Neural cell (in vitro differentiated cells): ENCODE measurements at regions not wholly inside any gene's neighbourhood (a gene's known extent, or its start where the extent isn't known, plus 50 kb on each side); places are given as distances from the start of the nearest gene placed in this dataset.

ENCODE experiments used
- EP300 ChIP-seq: fragments of 450-650 bp; conservative IDR thresholded peaks from 2 replicates; pipeline ENCODE4 v1.6.1; 2014; ENCODE audit warnings: antibody characterized with exemption, mild to moderate bottlenecking, moderate library complexity; ENCODE audit not compliant: poor library complexity, severe bottlenecking
- EZH2 ChIP-seq: fragments of 200-600, 300-800 bp; shearing (Covaris generic), sonication (generic); IDR thresholded peaks from 2 replicates; pipeline ENCODE4 v1.6.1; 2014; ENCODE audit warnings: antibody characterized with exemption, low read length, borderline replicate concordance, mild to moderate bottlenecking; ENCODE audit not compliant: insufficient read depth, poor library complexity, severe bottlenecking
- MXI1 ChIP-seq: fragments of 450-650 bp; conservative IDR thresholded peaks from 2 replicates; pipeline ENCODE4 v1.6.1; 2014; ENCODE audit warnings: antibody characterized with exemption, mild to moderate bottlenecking; ENCODE audit not compliant: poor library complexity, severe bottlenecking
- POLR2AphosphoS5 ChIP-seq: IDR thresholded peaks from 2 replicates; pipeline ENCODE4 v1.6.1; 2012
- RAD21 ChIP-seq: fragments of 450-650 bp; conservative IDR thresholded peaks from 2 replicates; pipeline ENCODE4 v1.6.1; 2014; ENCODE audit warnings: antibody characterized with exemption, mild to moderate bottlenecking, moderate library complexity
- SMC3 ChIP-seq: fragments of 450-650 bp; conservative IDR thresholded peaks from 2 replicates; pipeline ENCODE4 v1.6.1; 2014; ENCODE audit warnings: antibody characterized with exemption, mild to moderate bottlenecking, moderate library complexity; ENCODE audit not compliant: poor library complexity
- TAF1 ChIP-seq: IDR thresholded peaks from 2 replicates; pipeline ENCODE4 v1.6.1; 2012; ENCODE audit warnings: low read depth
- TF ChIP-seq, protein P1 (sequence below): fragments of 450-650 bp; IDR thresholded peaks from 2 replicates; pipeline ENCODE4 v1.5.1; 2014; ENCODE audit warnings: antibody characterized with exemption, mild to moderate bottlenecking, moderate library complexity; ENCODE audit not compliant: poor library complexity, severe bottlenecking
- TF ChIP-seq, protein P2 (sequence below): IDR thresholded peaks from 2 replicates; pipeline ENCODE4 v1.6.1; 2012; ENCODE audit warnings: borderline replicate concordance

DNA sequence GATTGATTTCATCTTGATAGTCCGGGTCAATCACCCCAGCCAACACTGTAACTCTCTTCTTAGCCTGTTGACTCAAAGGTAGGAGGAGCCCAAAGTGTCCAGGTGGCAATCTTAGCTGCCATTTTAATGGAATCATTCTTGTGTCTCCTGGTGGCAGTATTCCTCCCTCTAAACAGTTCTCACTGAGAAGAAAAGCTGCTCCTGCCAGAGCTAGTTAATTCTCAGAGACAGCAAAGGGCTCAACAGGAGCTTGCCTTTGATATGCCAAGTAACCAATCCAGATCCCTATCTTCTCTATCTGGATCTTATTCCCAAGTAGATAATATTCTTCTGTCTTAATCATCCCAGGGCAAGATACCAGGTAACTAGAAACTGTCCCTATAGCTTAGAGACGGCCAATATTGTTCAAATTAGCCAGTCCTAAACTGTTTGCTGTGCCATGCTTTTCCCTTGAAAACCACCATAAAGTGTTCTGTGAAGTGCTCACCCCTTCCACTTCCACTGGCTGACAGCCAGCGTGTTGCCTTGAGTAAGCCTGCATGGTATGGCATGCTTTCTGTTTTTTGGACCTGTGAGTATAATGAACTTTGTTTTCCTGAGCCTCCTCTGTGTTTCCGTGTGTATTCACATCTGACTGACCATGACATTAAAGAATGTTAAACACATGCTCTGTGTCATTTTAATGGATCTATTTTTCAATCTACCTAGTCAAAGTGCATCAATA lies 463.7 kb upstream of the SLITRK5 start:
- TF ChIP-seq SMC3: no peak
- TF ChIP-seq, protein P1, sequence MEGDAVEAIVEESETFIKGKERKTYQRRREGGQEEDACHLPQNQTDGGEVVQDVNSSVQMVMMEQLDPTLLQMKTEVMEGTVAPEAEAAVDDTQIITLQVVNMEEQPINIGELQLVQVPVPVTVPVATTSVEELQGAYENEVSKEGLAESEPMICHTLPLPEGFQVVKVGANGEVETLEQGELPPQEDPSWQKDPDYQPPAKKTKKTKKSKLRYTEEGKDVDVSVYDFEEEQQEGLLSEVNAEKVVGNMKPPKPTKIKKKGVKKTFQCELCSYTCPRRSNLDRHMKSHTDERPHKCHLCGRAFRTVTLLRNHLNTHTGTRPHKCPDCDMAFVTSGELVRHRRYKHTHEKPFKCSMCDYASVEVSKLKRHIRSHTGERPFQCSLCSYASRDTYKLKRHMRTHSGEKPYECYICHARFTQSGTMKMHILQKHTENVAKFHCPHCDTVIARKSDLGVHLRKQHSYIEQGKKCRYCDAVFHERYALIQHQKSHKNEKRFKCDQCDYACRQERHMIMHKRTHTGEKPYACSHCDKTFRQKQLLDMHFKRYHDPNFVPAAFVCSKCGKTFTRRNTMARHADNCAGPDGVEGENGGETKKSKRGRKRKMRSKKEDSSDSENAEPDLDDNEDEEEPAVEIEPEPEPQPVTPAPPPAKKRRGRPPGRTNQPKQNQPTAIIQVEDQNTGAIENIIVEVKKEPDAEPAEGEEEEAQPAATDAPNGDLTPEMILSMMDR: no peak
- no peak for TF ChIP-seq EP300
- TF ChIP-seq RAD21: no peak
- TF ChIP-seq, protein P2, sequence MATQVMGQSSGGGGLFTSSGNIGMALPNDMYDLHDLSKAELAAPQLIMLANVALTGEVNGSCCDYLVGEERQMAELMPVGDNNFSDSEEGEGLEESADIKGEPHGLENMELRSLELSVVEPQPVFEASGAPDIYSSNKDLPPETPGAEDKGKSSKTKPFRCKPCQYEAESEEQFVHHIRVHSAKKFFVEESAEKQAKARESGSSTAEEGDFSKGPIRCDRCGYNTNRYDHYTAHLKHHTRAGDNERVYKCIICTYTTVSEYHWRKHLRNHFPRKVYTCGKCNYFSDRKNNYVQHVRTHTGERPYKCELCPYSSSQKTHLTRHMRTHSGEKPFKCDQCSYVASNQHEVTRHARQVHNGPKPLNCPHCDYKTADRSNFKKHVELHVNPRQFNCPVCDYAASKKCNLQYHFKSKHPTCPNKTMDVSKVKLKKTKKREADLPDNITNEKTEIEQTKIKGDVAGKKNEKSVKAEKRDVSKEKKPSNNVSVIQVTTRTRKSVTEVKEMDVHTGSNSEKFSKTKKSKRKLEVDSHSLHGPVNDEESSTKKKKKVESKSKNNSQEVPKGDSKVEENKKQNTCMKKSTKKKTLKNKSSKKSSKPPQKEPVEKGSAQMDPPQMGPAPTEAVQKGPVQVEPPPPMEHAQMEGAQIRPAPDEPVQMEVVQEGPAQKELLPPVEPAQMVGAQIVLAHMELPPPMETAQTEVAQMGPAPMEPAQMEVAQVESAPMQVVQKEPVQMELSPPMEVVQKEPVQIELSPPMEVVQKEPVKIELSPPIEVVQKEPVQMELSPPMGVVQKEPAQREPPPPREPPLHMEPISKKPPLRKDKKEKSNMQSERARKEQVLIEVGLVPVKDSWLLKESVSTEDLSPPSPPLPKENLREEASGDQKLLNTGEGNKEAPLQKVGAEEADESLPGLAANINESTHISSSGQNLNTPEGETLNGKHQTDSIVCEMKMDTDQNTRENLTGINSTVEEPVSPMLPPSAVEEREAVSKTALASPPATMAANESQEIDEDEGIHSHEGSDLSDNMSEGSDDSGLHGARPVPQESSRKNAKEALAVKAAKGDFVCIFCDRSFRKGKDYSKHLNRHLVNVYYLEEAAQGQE: no peak
- no peak for TF ChIP-seq EZH2
- TF ChIP-seq TAF1: no peak
- TF ChIP-seq POLR2AphosphoS5: no peak
- no peak for TF ChIP-seq MXI1
